NCI-H82 treated with DMSO at 0.1 percent for 48 hours (cell line): ENCODE measurements at regions not wholly inside any gene's neighbourhood (a gene's known extent, or its start where the extent isn't known, plus 50 kb on each side); places are given as distances from the start of the nearest gene placed in this dataset.
"Not testable (repeated sequence)": the region's sequence is repeated elsewhere in the genome, so short reads cannot be mapped to it uniquely, and the experiment has no call there.

ENCODE experiments used
- DNase-seq: peaks from one replicate; lab custom pipeline; 2025; ENCODE audit not compliant: unreplicated experiment; lab: John Stamatoyannopoulos, UW

GRCh38 chr16:29260683-29261426 is 145.7 kb downstream of the NPIPB11 start:
- not testable (repeated sequence) for DNase-seq

- not testable (repeated sequence) for DNase-seq
Observed at GRCh38 chr16:29259635-29260457, 146.7 kb downstream of the NPIPB11 start.

- DNase-seq: not testable (repeated sequence)
Observed at GRCh38 chr16:29258946-29259634, 147.4 kb downstream of the NPIPB11 start.

- DNase-seq: not testable (repeated sequence)
Observed at GRCh38 chr16:29257419-29258336, 148.8 kb downstream of the NPIPB11 start.

GRCh38 chr16:29256501-29256981 is 150.0 kb downstream of the NPIPB11 start:
- no peak for DNase-seq

- DNase-seq: not testable (repeated sequence)
Observed at GRCh38 chr16:29255957-29256356, 150.6 kb downstream of the NPIPB11 start.

DNA sequence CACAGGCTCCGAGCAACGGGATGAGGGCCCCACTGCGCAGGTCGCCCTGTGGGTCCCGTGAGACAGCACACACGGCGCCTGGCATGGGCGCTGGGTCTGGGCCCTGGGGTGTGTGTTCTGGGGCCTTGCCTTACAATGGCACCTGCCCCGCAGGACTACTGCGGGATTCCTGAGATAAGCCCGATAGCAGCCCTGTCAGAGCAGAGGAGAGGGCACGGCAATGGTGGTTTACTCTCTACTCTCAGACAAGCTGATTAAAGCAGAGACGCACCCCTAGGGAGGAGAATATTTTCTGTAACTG is 151.1 kb downstream of the NPIPB11 start:
- not testable (repeated sequence) for DNase-seq

- no peak for DNase-seq
Observed at GRCh38 chr16:29254676-29255495, 151.6 kb downstream of the NPIPB11 start.

- DNase-seq: not testable (repeated sequence)
Observed at GRCh38 chr16:29253716-29254590, 152.6 kb downstream of the NPIPB11 start.

- not testable (repeated sequence) for DNase-seq
Observed at GRCh38 chr16:29253066-29253590, 153.4 kb downstream of the NPIPB11 start.

DNA sequence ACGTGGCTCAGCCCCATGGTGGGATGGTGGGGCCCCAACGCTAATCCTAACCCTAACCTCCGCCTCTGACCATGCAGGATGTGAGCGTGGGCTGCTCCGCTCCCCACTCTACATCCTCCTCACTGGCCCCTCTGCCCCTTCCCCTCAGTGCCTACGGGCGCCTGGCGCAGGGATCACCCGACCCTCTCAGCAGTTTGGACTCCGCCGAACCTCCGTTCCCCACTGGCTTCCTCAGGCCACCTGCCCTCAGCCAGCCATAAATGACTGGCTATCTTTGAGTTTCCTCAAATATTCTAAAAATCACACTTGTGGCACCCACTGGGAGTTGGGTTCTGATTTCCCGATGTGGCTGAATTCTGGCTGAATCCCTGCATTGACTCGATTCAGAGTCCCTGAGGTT is 154.2 kb downstream of the NPIPB11 start:
- not testable (repeated sequence) for DNase-seq

- DNase-seq: not testable (repeated sequence)
Observed at GRCh38 chr16:29251571-29252011, 154.9 kb downstream of the NPIPB11 start.

- DNase-seq: not testable (repeated sequence)
Observed at GRCh38 chr16:29250923-29251434, 155.5 kb downstream of the NPIPB11 start.

DNA sequence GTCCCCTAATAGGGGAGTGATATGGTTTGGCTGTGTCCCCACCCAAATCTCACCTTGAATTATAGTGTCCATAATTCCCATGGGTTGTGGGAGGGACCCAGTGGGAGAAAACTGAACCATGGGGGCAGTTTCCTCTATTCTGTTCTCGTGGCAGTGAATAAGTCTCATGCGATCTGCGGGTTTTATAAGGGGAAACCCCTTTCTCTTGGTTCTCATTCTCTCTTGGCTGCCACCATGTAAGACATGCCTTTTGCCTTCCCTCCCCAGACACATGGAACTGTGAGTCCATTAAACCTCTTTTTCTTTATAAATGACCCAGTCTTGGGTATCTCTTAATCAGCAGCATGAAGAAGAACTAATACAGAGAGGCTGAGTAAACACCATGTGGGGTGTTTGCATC is 156.0 kb downstream of the NPIPB11 start:
- DNase-seq: not testable (repeated sequence)

- not testable (repeated sequence) for DNase-seq
Observed at GRCh38 chr16:29248940-29249318, 157.6 kb downstream of the NPIPB11 start.

DNA sequence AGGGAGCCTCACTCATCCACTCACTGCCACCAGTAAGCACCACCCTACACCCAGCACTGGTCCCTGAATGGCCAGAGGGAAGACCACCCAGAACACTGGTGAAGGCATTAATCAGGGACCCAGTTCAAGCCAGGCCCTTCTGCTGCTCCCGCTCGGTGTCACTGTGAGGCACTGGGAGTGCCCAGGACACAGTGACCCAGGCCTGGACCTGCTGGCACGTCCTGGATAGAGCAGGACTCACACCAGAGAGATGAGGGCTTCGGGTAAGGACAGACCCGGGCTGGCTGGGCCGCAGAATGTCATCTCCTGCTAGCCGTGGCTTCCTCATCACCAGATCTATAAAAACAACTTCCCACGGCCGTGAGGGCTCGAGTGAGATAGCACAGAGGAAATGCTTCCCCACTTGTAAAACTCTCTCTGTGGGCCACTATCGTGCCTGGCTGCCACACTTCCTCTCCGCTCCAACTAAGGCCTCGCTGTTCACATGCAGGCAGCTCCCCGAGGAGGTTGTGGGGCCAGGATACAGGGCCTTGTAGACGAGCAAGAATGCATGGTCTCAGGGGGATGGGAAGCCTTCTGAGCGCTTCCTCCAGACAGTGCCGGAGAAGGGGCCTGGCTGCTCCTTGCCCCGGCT is 158.1 kb downstream of the NPIPB11 start:
- DNase-seq: not testable (repeated sequence)

GRCh38 chr16:29246091-29246490 is 160.4 kb downstream of the NPIPB11 start:
- DNase-seq: not testable (repeated sequence)

DNA sequence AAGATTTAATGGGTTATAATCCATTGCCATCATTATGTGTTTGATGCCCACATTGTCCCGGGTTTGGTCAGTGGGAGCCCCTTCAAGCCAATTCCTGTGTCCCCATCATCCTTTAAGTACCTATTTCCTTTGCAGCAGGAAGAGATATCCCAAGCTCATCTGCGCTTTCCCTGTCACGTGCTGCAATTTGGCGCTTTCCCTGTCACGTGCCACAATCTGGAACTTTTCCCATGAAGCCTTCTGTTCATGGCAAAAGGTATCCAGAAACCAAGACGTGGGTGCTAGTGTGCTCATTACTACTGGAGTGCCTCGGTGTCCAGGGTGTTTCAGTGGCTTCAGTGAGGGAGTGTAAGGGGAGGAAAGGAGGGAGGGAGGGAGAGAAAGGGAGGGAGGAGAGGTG is 168.5 kb downstream of the NPIPB11 start:
- DNase-seq: no peak
